ENCODE measurements at regions not wholly inside any gene's neighbourhood (a gene's known extent, or its start where the extent isn't known, plus 50 kb on each side); places are given as distances from the start of the nearest gene placed in this dataset.

DNA sequence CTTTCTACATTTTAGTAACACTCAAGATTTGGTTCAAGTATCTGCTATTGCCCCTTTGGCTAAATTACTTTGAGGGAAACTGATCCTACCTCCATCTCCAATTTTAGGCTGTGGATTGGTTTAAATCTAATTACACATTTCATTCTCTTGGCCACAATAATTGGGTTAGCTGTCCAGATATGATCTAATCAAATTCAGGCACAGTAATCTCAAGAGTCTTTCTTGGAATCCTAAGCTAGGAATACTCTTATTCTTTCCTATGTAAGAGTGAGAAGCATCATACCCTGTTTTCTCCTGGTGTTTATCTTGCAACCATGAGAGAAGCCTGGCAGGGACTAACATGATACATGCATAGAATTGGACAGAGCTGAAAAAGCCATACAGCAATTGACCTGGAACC is 300.4 kb upstream of the MARCKS start:
- DNase-seq, result no peak

DNA sequence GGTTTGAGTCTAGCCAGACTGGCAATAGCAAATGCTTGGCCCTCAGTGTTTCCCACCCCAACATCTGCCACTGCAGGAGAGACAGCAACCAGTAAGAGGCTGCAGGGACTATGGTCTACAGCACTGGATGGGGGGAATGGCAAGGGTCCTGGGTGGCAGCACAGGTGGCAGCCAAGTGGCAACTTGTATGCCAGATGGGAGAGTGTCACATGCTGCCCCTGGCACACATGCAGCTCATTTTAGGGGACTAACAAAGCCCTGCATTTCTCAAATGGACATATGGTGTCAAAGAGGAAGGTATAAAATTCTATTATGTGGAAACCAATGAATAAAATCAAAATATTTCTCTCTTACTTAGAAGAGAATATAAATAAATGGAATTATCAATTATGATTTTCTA is 298.7 kb upstream of the MARCKS start:
- DNase-seq, result no peak

DNA sequence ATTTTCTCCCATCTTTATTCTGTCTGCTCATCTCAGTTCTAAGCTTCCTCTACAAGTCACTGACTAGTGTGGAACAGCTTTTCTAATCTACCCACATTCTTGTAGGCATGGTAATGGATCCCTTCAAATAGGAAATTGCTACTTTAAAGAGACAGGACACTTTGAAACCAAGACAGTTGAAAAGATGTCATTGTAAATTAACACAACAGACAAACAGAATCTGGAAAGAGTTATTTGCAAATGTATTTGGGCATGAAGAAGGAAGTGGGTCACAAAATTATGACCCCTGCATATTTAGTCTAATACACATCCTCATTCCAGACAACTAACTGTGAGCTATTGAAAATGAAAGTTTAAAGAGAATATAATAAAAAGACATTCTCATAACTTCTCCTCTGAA is 298.2 kb upstream of the MARCKS start:
- DNase-seq, result peak; percentile 43

DNA sequence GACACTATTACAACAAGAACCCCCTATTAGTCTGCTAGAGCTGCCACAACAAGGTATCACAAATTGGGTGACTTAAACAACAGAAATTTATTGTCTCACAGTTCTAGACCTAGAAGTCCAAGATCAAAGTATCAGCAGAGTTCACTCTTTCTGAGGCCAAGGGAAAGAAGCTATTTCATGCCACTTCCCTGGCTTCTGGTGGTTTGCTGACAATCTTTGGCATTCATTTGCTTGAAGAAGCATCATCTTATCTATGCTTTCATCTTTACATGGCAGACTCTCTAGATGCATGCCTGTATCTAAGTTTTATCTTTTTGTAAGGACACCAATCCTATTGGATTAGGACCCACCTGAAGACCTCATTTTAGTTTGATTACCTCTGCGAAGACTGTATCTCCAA is 296.8 kb upstream of the MARCKS start:
- DNase-seq, result no peak

DNA sequence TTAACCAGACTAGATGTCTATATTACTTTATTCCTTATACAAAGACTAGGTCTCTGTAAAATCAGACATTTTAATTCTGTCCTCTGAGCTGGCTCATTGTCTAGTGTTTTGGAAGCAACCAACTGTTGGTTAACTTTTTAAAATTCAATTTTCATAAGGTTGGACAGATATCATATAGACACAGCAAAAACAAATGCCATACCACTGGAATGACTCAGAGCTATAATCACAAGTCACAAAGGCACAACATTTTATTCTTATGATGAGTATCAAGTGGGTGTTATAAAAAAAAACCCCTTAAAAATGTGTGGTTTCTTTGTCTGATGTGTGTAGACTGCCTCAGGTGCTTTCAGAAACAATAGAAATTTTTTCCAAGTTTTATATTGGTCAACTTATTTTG is 296.2 kb upstream of the MARCKS start:
- DNase-seq, result no peak

DNA sequence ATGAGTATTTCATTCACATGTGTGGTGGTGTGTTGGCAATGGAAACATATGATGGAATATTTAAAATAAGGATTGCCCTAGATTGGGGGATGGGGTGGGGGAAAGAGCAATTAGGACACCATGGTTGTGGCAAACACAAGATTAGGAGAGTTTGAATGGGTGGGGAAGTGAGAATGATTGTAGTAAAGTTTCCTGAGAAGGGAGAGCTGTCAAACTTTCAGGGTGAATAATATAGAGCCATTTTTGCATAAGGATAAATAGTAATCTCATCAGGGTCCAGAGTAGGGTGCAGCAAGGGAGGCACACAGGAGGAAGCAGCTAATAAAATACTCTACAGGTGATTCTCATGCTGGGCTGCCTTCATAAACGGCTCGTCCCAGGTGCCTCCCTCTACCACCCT is 294.9 kb upstream of the MARCKS start:
- no peak for DNase-seq

DNA sequence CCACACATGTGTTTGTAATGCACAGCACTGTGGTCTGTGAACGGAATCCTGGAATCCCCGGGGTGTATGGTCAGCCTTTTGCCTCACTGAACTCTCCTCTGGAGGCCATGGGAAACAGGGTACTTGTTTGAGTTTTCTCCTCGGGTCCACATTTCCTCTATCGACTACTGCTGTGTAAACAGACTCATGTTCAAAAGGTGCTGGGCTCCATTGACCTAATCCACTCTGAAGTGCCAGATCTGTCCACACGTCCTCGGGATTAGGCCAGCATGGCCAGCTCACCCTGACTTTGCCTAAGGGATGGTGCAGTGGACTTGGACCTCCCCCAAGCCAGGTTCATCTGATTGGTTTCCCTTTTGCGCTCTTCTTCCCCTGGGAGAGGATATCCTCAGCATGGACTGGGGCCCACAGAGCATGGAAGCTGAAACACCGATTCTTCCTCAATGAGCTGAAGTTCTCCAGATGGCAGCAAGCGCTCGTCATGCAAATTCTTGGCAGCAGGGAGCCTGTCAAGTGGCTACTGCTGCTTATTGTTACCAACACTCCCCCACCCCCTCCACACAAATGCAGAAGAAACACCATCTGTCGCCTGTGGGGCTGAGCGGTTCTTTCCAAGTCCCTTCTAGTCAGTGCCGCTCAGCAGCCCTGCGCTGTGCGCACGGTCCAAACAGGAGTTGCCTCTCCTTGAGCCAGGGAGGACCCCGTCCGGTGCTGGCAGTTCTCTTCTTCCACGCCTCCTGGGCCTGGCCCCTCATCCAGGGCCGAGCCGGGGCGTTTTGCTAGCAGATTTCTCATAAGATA is 292.6 kb upstream of the MARCKS start:
- DNase-seq, result peak; percentile 96

DNA sequence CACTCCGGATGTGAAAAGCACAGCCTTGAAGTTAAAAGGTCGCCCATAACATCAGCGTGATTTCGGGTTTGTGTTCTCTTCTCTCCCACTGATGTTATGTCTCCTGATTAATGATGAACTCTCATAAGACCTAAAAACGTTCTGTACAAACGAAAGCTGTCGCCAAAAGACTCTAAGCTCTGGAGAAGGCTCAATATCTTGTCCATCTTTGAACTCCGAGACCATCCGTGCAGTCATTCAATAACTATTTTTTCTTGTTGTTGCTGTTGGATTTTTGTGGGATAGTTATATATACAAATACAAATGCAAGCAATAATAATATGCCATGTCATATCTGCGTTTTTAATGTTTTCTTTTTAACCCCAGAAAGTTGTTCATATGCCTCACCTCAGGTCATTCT is 291.8 kb upstream of the MARCKS start:
- no peak for DNase-seq

DNA sequence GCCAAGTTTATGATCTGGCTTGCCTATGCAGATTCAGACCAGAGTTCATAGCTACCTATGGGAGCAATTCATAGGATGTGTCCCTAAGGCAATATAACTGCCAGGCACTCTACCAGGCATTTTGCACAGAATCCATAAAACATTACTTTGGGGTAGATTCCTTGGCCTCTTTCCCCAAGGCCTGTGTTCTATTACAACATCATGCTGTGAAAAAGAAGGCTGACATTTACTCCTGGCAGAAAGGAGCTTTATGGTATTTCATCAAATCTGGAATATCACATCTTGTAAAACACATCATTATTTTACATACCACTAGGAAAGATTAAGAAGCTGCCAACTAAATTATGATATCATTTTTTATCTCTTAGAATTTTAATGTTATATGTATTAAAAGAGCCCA is 287.0 kb upstream of the MARCKS start:
- DNase-seq, result no peak

DNA sequence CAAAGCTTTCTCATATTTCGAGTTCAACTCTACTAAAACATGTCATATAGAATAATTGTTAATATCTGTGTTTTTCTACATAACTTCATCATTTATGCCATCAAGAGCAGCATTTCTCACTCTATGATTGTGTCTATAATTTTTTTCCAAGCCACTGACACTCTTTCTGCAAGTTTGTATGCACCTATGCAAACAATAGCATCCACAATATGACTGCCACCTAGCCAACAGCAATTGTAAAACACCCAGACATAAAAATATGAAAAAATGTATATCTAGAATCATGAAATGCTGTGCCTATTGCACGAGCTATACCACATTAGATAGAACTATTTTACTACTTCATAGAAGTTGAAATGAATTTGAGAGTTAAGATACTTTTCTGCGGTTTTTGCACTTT is 286.5 kb upstream of the MARCKS start:
- no peak for DNase-seq

DNA sequence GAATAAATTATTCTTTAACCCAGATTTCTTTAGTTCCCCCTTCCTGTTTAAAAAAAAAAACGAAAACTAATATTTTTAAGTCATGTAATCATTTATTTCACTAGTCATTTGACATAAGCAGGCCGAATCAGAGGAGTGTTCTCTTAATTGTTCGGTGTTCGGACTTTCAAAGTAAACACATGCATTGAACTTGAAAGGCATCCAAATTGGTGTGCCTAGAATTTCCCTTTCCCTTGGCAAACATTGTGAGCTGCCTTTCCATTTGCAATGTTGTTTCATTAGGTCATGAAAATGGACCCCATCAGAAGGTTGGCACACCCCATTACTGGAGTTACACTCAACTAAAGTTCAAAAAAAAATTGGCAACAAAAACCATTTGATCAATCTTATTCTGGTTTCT is 283.0 kb upstream of the MARCKS start:
- DNase-seq, result no peak

DNA sequence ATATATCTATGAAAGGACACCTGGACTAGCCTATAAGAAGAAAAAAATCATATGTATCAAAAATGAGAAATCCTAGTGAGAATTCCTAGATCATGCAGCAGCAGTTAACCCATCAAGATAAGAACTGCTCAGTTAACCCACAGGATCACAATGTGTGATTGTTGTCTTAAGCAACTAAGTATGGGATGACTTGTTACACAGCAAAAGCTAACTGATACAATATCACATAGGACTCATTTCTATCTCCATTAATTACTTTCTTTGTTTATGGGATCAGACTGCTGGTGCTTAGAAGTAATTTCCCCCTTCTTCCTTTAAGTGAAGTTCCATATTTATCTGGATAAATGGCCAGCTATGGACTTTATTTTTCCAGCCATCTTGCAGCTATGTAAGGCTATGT is 280.8 kb upstream of the MARCKS start:
- no peak for DNase-seq

DNA sequence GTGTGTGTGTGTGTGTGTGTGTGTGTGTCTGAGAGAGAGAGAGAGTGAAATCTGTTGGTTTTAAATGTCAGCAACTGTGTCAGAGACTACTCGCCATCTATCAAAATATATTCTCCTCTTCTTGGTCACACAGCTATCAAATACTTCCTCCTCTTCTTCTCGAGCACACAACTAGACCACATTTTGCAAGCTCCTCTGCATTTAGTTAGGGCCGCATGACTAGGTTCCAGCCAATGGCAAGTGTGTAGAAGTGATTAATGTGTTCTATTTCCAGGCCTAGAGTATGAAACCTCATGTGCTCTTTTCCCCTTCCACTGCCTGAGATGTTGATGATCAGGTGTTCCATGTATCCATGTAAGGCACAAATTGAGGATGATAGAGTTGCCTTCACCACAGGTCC is 278.5 kb upstream of the MARCKS start:
- no peak for DNase-seq

DNA sequence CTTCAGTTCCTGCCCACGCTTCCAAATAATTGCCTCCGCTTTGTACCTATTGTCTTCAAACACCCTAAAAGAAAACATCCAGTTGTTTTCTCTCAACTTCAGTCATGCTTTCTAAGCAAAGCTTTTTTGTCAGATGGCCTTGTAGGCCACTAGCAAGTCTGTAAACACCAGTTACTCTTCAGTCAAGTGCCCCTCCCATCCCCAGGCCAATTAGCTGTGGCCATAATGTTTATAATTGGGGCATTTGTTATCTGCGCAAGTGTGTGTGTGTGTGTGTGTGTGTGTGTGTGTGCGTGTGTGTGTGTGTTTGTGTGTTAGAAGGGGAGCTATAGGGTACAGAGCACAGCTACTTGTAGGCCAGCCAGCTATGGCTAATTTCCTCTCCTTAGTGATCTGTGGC is 272.4 kb upstream of the MARCKS start:
- no peak for DNase-seq

DNA sequence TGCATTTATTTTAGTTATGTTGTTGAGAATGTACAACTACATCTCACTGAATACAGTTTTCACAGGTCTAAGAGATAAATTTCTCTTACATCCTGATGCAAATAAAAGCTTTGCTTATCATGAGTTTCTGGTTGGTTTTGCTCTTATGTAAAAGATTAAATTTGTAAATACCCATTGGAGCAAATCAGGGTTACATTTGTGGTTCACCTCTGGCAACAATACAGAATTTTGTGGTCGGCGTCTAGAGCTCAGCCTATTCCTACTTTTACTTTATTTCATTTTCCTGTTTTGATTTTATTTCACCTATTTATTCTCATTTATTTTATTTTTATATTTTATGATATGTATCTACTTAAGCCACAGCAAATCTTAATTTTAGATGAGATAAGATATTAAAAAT is 271.9 kb upstream of the MARCKS start:
- no peak for DNase-seq

DNA sequence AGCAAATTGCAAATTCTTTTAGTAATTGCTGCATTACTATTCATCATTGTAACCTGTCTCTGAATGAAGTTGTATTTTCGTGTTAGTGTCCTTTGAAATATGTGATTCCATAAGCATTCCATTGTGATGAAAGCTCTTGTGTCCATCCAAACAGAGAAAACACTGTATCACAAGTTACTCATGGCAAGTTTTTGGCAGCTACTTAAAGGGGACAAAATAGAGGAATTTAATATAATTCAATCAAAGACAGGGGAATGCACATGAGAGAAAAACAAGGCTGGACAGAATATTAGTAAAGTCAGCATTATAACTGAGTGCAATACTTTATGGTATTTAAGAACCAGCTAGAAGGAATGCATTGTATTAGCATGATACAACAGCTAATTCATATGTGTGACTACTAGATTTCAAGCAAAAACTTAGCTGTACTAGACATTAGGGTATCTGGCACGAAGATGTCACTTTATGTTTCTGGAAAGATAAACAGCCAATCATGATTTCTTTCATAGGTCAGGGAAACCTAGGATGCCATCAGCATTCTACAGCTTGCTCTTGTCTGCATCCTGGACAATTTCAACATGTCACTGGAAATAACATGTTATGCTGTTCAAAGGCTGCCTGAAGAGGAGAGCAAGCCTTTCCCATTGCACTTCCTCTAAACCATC is 270.6 kb upstream of the MARCKS start:
- peak; percentile 44 for DNase-seq

DNA sequence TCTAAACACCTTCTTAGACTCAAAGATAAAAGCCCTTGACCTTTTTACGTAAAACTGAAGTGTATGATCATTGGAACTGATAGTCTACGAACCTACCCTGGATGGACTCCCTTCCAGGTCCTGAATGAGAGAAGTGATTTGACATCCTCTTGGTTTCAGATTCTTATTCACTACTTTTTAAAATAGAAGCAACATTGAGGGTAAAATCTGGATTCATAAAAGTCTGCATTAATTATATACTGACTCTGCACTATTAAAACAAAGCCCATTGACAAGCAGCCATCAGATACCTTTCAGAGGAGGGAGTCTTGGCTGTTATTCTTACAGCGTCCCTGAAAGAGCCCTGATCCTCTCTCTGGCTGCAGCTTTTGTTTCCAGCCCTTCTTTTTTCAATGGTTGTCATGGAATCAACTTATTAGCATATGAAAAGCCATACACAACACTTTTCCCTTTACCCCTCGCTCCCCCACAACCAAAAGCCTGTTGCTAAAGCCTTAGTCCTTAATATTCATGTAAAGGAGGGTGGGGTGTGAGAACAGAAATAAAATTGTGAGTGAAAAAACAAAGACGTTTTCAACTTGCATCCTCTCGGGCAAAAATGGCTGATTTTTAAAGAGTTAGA is 270.0 kb upstream of the MARCKS start:
- peak; percentile 77 for DNase-seq

DNA sequence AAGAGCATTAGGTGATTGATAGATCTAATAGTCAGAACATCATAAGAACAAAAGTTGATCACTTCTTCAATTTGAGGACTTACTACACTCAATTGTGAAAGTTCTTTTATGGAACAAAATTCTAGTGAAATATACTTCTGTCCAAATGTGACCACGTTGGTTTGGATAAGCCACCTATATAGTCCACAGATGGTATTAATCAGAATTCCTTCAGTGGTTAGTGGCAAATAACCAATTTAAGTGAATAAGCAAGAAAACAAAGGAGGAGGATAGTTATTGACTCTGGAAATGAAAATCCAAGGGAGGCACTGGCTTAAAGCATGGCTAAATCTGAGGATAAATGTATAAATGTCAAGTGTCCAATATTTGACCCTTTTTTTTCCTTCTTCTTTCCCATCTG is 268.5 kb upstream of the MARCKS start:
- no peak for DNase-seq

DNA sequence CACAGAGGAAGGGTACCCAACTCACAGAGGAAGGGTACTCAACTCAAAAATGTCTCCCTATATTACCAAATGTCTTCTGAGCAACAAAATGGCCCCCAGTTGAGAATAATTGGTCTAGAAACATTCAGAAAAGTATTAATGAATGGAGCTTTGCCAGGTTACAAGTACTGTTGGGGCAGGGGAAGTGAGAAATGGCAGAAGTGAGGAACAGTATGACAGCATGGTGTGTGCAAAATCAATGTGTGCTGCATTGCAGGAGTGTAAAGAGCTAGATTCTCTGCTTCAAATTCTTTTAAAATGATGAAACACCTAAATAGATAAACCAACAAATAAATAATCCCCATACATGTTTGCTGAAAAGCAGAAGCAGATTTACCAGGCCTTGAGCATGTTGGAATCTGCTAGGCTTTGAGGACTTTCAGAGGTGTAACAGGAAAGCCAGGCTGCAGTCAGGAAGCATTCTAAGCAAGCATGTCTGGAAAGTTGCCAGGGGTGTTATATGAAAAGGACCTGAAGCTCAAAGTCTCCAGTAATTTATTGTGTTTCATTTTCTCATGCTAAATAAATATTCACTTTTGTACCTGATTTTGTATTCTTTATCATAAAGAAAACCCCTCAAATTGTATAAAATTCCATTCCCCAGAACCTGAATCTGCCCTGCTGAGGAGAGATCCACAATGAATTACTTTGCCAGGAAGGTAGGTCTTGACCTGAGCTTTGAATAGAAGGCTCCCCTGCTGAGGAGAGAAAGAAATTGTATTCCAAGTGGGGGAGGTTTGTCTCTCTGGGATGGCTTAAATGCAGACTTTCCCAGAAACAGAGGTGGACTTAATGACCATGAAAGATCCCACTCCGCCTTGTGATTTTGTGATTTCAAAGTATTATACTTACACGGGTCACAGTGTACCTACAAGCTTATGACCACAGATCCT is 265.0 kb upstream of the MARCKS start:
- peak; percentile 67 for DNase-seq

DNA sequence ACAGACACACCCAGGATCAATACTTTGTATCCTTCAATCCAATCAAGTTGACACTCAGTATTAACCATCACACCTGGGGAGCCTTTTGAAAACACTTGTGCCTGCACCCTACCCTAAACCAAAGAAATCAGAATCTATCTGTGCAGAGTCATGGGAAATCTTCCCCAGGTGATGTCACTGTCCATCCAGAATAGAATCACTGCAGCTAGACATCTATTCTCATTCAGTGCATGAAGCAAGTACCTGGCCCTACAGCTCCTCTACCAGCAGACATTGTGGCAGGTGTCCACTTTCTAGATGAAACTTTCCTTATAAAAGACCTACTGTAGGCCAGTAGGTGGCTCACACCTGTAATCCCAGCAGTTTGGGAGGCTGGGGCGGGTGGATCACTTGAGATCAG is 262.4 kb upstream of the MARCKS start:
- no peak for DNase-seq

DNA sequence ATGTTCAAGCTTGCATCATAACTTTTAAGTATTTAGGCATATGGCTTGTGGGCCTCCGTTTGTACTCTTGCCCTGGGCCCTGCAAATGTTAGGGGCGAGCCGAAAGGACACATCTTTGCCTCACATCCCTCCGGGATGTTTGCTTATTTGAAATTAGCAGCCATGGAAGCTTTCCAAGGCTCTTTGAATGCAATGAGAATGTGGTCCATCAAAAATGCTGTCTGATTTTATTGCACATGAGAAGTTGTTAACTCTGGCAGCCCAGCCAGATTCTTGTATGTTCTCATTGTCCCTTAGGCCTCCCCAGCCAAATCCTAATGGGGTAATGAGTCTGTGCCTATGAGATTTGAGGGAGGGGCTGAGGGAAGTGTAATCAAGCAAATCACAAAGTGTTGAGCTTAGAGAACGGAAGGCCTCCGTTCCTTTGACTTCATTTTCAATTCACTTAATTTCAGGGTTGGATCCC is 261.2 kb upstream of the MARCKS start:
- DNase-seq, result peak; percentile 82

DNA sequence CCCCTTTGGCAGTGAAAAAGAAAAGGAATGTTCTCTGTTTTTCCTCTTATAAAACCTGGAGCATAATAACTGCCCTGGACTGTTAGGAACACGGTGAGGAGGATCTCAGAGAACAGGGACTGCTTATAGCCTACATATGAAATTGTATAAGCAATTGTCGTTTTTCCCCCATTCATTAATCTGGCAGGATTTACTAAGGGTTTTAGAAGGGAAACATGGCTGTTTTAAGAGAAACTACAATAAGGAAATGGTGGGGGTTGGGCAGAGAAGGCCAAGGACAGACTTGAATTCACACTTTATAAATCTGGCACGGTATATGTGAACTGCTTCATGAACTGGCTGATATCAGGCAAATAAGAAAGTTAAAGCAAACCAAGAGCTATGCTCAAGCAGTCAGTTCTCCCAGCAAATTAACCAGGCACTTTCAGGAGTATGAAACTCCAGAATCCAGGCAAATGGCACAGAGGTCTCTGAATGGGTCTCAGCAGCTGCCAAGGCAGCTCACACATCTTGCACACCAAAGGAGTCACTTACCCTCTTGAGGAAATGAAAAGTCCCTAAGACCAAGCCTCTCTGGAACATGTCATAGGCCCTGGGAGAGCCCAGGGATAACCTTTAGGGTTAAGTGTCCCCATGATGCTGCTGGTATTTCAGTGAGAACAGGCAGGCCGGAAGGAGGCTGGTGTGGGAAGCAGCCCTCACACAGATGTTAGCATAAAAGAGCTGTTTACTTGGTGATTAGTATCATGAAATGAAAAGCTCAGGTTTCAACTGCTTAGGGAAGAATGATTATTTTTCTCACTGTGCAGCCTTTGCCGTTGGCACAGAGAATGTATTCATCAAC is 260.5 kb upstream of the MARCKS start:
- DNase-seq, result peak; percentile 72

Data from eye (tissue), 1 donor.